ENCODE measurements at regions not wholly inside any gene's neighbourhood (a gene's known extent, or its start where the extent isn't known, plus 50 kb on each side); places are given as distances from the start of the nearest gene placed in this dataset.
"Not testable (repeated sequence)": the region's sequence is repeated elsewhere in the genome, so short reads cannot be mapped to it uniquely, and the experiment has no call there.

DNA sequence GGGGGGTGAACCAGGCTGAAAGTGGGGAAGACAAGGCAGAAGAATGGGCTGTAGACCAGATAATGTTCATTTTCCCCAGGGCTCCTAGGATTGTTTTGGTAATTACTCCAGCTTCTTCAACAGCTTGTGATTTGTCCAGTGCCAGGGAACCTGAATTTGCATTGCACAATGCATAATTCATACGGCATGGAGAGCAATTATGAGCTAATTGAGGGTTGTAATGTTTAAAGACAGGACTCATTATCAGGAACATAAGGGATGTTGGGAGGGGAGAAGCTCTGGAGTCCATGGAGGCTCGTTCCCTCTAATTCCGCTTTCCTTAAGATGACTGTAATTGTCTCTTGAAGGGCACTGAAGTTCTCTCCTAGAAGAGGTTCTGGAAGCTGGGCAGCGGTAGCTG is 405.0 kb upstream of the ZMIZ1 start:
- BruUV-seq (replicated peaks), result no TSS peak
- no peaks in the 10 kb centered on the region for H3K4me1 Mint-ChIP-seq (ENCODE audit: insufficient read depth, unreplicated experiment)
- no peaks in the 10 kb centered on the region for H3K9me3 Mint-ChIP-seq (ENCODE audit: unreplicated experiment)
- no peaks in the 10 kb centered on the region for H3K36me3 Mint-ChIP-seq (ENCODE audit: insufficient read depth, unreplicated experiment)
- H3K4me3 Mint-ChIP-seq (ENCODE audit: unreplicated experiment), result no peak overlapping the region
- ChIA-PET POLR2A (no interaction called here), CTCF (interaction anchor here (0.7 to 2.1 kb wide), 2 partner anchors 239 to 532 kb away, joined by 3 to 6 read pairs; no protein-coding TSS in a partner anchor)
- H3K27ac Mint-ChIP-seq (ENCODE audit: low read depth, unreplicated experiment), result no peak overlapping the region
- no peak for DNase-seq (ENCODE audit: unreplicated experiment)
- intact Hi-C loops (cut with micrococcal nuclease), result loop anchor here (2.0 kb wide), 1 partner anchor 531 kb away; no protein-coding TSS in a partner anchor
- TF ChIP-seq, protein P1, sequence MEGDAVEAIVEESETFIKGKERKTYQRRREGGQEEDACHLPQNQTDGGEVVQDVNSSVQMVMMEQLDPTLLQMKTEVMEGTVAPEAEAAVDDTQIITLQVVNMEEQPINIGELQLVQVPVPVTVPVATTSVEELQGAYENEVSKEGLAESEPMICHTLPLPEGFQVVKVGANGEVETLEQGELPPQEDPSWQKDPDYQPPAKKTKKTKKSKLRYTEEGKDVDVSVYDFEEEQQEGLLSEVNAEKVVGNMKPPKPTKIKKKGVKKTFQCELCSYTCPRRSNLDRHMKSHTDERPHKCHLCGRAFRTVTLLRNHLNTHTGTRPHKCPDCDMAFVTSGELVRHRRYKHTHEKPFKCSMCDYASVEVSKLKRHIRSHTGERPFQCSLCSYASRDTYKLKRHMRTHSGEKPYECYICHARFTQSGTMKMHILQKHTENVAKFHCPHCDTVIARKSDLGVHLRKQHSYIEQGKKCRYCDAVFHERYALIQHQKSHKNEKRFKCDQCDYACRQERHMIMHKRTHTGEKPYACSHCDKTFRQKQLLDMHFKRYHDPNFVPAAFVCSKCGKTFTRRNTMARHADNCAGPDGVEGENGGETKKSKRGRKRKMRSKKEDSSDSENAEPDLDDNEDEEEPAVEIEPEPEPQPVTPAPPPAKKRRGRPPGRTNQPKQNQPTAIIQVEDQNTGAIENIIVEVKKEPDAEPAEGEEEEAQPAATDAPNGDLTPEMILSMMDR (IDR thresholded peaks at IDR 0.05; ENCODE audit: unreplicated experiment), result no peak
- peaks cover 48% of the 10 kb centered on the region for H3K27me3 Mint-ChIP-seq (ENCODE audit: insufficient read depth, unreplicated experiment)

DNA sequence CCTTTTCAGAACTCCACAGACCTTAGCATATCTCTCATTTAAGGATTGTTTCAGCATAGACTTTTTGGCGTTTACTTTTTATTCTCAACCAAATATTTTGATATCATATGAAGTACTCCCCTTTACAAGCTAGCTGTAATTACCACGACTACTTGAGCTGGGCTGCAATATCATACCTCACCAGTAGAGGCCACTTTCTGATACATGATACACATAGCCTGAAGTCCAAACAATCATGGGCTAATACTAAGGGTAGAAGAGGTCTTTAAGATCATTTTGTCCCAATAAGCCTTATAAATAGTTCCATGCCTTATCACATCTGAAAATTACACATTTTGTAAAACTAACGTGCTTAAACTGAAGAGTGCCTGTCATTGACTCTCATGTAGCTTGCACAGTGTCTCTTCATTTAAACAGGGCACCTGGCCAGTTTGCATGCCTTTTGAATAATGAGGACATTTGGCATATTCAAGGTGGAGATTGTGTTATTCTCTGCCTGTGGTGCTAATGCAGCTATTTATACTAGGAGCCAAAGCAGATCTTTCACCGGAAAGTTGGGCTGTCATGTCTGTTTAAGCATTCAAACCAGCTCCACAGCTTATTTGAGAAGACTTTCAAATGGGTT is 403.7 kb upstream of the ZMIZ1 start:
- TF ChIP-seq, protein P1 (IDR thresholded peaks at IDR 0.05; ENCODE audit: unreplicated experiment), result peak; percentile 40

DNA sequence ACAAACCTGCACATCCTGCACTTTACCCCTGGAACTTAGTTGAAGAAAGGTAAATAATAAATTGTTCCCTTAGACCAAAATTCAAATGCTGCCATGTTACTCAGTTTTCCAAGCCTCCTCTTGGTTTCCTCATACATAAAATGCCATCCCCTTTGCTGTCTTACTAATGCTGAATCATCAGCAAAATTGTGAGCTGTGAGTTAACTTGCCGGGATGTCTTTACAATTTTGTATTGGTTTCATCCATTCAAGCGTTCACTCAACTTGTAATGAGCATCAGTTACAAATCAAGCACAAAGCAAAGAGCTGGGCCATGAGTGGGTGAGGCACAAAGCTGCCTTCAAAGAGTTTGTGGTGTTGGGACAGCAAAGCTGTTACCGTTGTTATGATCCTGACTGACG is 395.8 kb upstream of the ZMIZ1 start:
- Mint-ChIP-seq H3K27me3 (ENCODE audit: insufficient read depth, unreplicated experiment) (peaks cover 31% of the 10 kb centered on the region), H3K4me1 (ENCODE audit: insufficient read depth, unreplicated experiment) (no peaks in the 10 kb centered on the region), H3K9me3 (ENCODE audit: unreplicated experiment) (no peaks in the 10 kb centered on the region), H3K27ac (ENCODE audit: low read depth, unreplicated experiment) (no peak overlapping the region), H3K4me3 (ENCODE audit: unreplicated experiment) (no peak overlapping the region), H3K36me3 (ENCODE audit: insufficient read depth, unreplicated experiment) (no peaks in the 10 kb centered on the region)
- no TSS peak for BruUV-seq (replicated peaks)
- no peak for DNase-seq (ENCODE audit: unreplicated experiment)
- intact Hi-C loops (cut with micrococcal nuclease), result no loop called here
- ChIA-PET CTCF (interaction anchor here (0.7 kb wide), 1 partner anchor 15 kb away, joined by 3 read pairs; no protein-coding TSS in a partner anchor), POLR2A (interaction anchor here (1.2 kb wide), 1 partner anchor 278 kb away, joined by 4 read pairs; no protein-coding TSS in a partner anchor)
- TF ChIP-seq, protein P1 (IDR thresholded peaks at IDR 0.05; ENCODE audit: unreplicated experiment), result no peak

More for the DNA sequence above, 403.7 kb upstream of the ZMIZ1 start:
- DNase-seq (ENCODE audit: unreplicated experiment), result peak; percentile 44
- H3K36me3 Mint-ChIP-seq (ENCODE audit: insufficient read depth, unreplicated experiment), result no peaks in the 10 kb centered on the region
- no TSS peak for BruUV-seq (replicated peaks)
- intact Hi-C loops (cut with micrococcal nuclease), result loop anchor here (2.0 kb wide), 1 partner anchor 530 kb away; no protein-coding TSS in a partner anchor
- H3K27me3 Mint-ChIP-seq (ENCODE audit: insufficient read depth, unreplicated experiment), result peaks cover 61% of the 10 kb centered on the region
- no peak overlapping the region for H3K27ac Mint-ChIP-seq (ENCODE audit: low read depth, unreplicated experiment)
- no peak overlapping the region for H3K4me3 Mint-ChIP-seq (ENCODE audit: unreplicated experiment)
- POLR2A ChIA-PET, result no interaction called here
- H3K4me1 Mint-ChIP-seq (ENCODE audit: insufficient read depth, unreplicated experiment), result no peaks in the 10 kb centered on the region
- CTCF ChIA-PET, result interaction anchor here (0.6 to 2.1 kb wide), 9 partner anchors 9 to 538 kb away, joined by 3 to 6 read pairs (median 3); no protein-coding TSS in a partner anchor
- H3K9me3 Mint-ChIP-seq (ENCODE audit: unreplicated experiment), result no peaks in the 10 kb centered on the region

DNA sequence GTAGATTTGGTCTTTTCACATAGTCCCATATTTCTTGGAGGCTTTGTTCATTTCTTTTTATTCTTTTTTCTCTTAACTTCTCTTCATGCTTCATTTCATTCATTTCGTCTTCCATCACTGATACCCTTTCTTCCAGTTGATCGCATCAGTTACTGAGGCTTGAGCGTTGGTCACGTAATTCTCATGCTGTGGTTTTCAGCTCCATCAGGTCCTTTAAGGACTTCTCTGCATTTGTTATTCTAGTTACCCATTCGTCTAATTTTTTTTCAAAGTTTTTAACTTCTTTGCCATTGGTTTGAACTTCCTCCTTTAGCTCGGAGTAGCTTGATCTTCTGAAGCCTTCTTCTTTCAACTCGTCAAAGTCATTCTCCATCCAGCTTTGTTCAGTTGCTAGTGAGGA is 387.6 kb upstream of the ZMIZ1 start:
- H3K4me1 Mint-ChIP-seq (ENCODE audit: insufficient read depth, unreplicated experiment); POLR2A ChIA-PET; BruUV-seq (replicated peaks); intact Hi-C loops (cut with micrococcal nuclease); H3K4me3 Mint-ChIP-seq (ENCODE audit: unreplicated experiment); H3K27ac Mint-ChIP-seq (ENCODE audit: low read depth, unreplicated experiment); H3K9me3 Mint-ChIP-seq (ENCODE audit: unreplicated experiment); H3K36me3 Mint-ChIP-seq (ENCODE audit: insufficient read depth, unreplicated experiment); DNase-seq (ENCODE audit: unreplicated experiment); CTCF ChIA-PET: not testable (repeated sequence)
- peaks cover 28% of the 10 kb centered on the region for H3K27me3 Mint-ChIP-seq (ENCODE audit: insufficient read depth, unreplicated experiment)

DNA sequence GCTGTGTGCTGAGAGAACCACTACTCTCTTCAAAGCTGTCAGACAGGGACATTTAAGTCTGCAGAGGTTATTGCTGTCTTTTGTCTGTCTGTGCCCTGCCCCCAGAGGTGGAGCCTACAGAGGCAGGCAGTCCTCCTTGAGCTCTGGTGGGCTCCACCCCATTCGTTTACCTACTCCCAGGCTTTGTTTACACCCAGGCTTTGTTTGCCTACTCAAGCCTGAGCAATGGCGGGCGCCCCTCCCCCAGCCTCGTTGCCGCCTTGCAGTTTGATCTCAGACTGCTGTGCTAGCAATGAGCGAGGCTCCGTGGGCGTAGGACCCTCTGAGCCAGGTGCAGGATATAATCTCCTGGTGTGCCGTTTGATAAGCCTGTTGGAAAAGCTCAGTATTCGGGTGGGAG is 386.8 kb upstream of the ZMIZ1 start:
- H3K4me1 Mint-ChIP-seq (ENCODE audit: insufficient read depth, unreplicated experiment); DNase-seq (ENCODE audit: unreplicated experiment); H3K9me3 Mint-ChIP-seq (ENCODE audit: unreplicated experiment); H3K36me3 Mint-ChIP-seq (ENCODE audit: insufficient read depth, unreplicated experiment); POLR2A ChIA-PET; H3K27ac Mint-ChIP-seq (ENCODE audit: low read depth, unreplicated experiment); BruUV-seq (replicated peaks); intact Hi-C loops (cut with micrococcal nuclease); H3K4me3 Mint-ChIP-seq (ENCODE audit: unreplicated experiment): not testable (repeated sequence)
- H3K27me3 Mint-ChIP-seq (ENCODE audit: insufficient read depth, unreplicated experiment), result peaks cover 28% of the 10 kb centered on the region
- CTCF ChIA-PET, result interaction anchor here (0.6 kb wide), 1 partner anchor 190 kb away, joined by 3 read pairs; no protein-coding TSS in a partner anchor

Data from MCF 10A (cell line).